Right lobe of liver (tissue), 4 donors: ENCODE measurements at regions not wholly inside any gene's neighbourhood (a gene's known extent, or its start where the extent isn't known, plus 50 kb on each side); places are given as distances from the start of the nearest gene placed in this dataset.

Experiments used
- CTCF ChIP-seq, 4 donors: fragments of 200-600 bp in 3 of 4; fragments of 450-650 bp in 1 of 4; IDR thresholded peaks; one replicate each; pipeline versions ENCODE4 v1.5.1 to v1.8.0; 2016 to 2022; ENCODE audit warnings: antibody characterized with exemption in 4 of 4, mild to moderate bottlenecking in 2 of 4
- POLR2A ChIP-seq: fragments of 450-650 bp; IDR thresholded peaks from one replicate; pipeline ENCODE4 v1.6.1; 2017; ENCODE audit warnings: antibody characterized with exemption, mild to moderate bottlenecking
- donor health status: DM: no; HTN: no; CAD: no.
- donor health status: DM: no; HTN: no; CAD: no.
- donor health status: DM: no; HTN: yes; CAD: no.

- TF ChIP-seq CTCF (IDR thresholded peaks at IDR 0.05) (no peak), POLR2A (no peak)
Measured at GRCh38 chr5:2208239-2208544, 325.5 kb upstream of the IRX4 start.
